Ascending aorta (tissue), 2 donors: ENCODE measurements at regions not wholly inside any gene's neighbourhood (a gene's known extent, or its start where the extent isn't known, plus 50 kb on each side); places are given as distances from the start of the nearest gene placed in this dataset.

Experiments
- DNase-seq, 2 donors: peaks; one replicate each; pipeline ENCODE4 v3.0.0-alpha.2; 2019; ENCODE audit warnings: low spot score in 2 of 2
- H3K27ac ChIP-seq, 2 donors: fragments of 200-600 bp; sonication (generic); one replicate each; pipeline ENCODE4 v1.5.1; 2016 to 2017; ENCODE audit warnings: mild to moderate bottlenecking in 1 of 2
- H3K27me3 ChIP-seq: fragments of 200-600 bp; sonication (generic); one replicate; pipeline ENCODE4 v1.5.1; 2017
- H3K36me3 ChIP-seq, 2 donors: fragments of 200-600 bp; sonication (generic); one replicate each; pipeline ENCODE4 v1.5.1; 2016
- H3K4me1 ChIP-seq, 2 donors: fragments of 200-600 bp; sonication (generic); one replicate each; pipeline ENCODE4 v1.5.1; 2016 to 2017; ENCODE audit warnings: mild to moderate bottlenecking in 1 of 2
- H3K4me3 ChIP-seq, 2 donors: fragments of 200-600 bp; sonication (generic); one replicate each; pipeline ENCODE4 v1.5.1; 2016 to 2017; ENCODE audit warnings: mild to moderate bottlenecking in 1 of 2
- H3K9me3 ChIP-seq, 2 donors: fragments of 200-600 bp; sonication (generic); one replicate each; pipeline ENCODE4 v1.5.1; 2016
- CTCF ChIP-seq, 3 experiments: fragments of 200-600 bp in 2 of 3; fragments of 450-650 bp in 1 of 3; sonication (generic) in 2 of 3; IDR thresholded peaks; one replicate each; pipeline ENCODE4 v1.5.1; 2016 to 2019; ENCODE audit warnings: antibody characterized with exemption in 3 of 3, mild to moderate bottlenecking in 1 of 3, moderate library complexity in 1 of 3
- intact Hi-C: fragments of 100-400 bp; cut with DNase I; formaldehyde crosslinking; loops from one replicate; pipeline ENCODE4 v1.15.1; 2023

GRCh38 chr5:91910247-91910646 is 527.1 kb upstream of the ARRDC3 start:
- DNase-seq: no peak
- H3K4me1 ChIP-seq: no peaks in the 10 kb centered on the region

GRCh38 chr5:91906494-91906893 is 523.4 kb upstream of the ARRDC3 start:
- H3K9me3 ChIP-seq: no peaks in the 10 kb centered on the region
- H3K36me3 ChIP-seq: no peaks in the 10 kb centered on the region
- intact Hi-C loops: no loop called here
- H3K27me3 ChIP-seq: no peaks in the 10 kb centered on the region
- no peak overlapping the region for H3K27ac ChIP-seq
- H3K4me1 ChIP-seq: no peaks in the 10 kb centered on the region
- no peak for DNase-seq
- H3K4me3 ChIP-seq: no peak overlapping the region
- no peak for TF ChIP-seq CTCF (IDR thresholded peaks at IDR 0.05)

More at GRCh38 chr5:91910247-91910646, 527.1 kb upstream of the ARRDC3 start:
- H3K27me3 ChIP-seq: no peaks in the 10 kb centered on the region
- no peak overlapping the region for H3K4me3 ChIP-seq
- intact Hi-C loops: no loop called here
- no peak overlapping the region for H3K27ac ChIP-seq
- no peaks in the 10 kb centered on the region for H3K36me3 ChIP-seq
- no peak for TF ChIP-seq CTCF (IDR thresholded peaks at IDR 0.05)
- no peaks in the 10 kb centered on the region for H3K9me3 ChIP-seq

- no peaks in the 10 kb centered on the region for H3K9me3 ChIP-seq
- H3K4me3 ChIP-seq: no peak overlapping the region
- intact Hi-C loops: no loop called here
- H3K27ac ChIP-seq: no peak overlapping the region
- H3K27me3 ChIP-seq: no peaks in the 10 kb centered on the region
- H3K4me1 ChIP-seq: no peaks in the 10 kb centered on the region
- no peak for DNase-seq
- no peaks in the 10 kb centered on the region for H3K36me3 ChIP-seq
- no peak for TF ChIP-seq CTCF (IDR thresholded peaks at IDR 0.05)
These were observed 522.9 kb upstream of the ARRDC3 start for GRCh38 chr5:91906027-91906426.

GRCh38 chr5:91898898-91899297 is 515.8 kb upstream of the ARRDC3 start:
- intact Hi-C loops: no loop called here
- no peaks in the 10 kb centered on the region for H3K36me3 ChIP-seq
- H3K27ac ChIP-seq: no peak overlapping the region
- H3K4me1 ChIP-seq: no peaks in the 10 kb centered on the region
- TF ChIP-seq CTCF (IDR thresholded peaks at IDR 0.05): no peak
- no peak overlapping the region for H3K4me3 ChIP-seq
- H3K27me3 ChIP-seq: no peaks in the 10 kb centered on the region
- DNase-seq: no peak
- H3K9me3 ChIP-seq: no peaks in the 10 kb centered on the region

- intact Hi-C loops: no loop called here
- Histone ChIP-seq H3K4me3 (no peak overlapping the region), H3K27me3 (no peaks in the 10 kb centered on the region), H3K9me3 (no peaks in the 10 kb centered on the region), H3K27ac (no peak overlapping the region), H3K4me1 (no peaks in the 10 kb centered on the region), H3K36me3 (no peaks in the 10 kb centered on the region)
- no peak for TF ChIP-seq CTCF (IDR thresholded peaks at IDR 0.05)
- no peak for DNase-seq
These were observed 514.9 kb upstream of the ARRDC3 start for GRCh38 chr5:91898019-91898418.

- no peaks in the 10 kb centered on the region for H3K4me1 ChIP-seq
These were observed 505.7 kb upstream of the ARRDC3 start for GRCh38 chr5:91888810-91889209.

More at GRCh38 chr5:91888810-91889209, 505.7 kb upstream of the ARRDC3 start:
- intact Hi-C loops: no loop called here
- Histone ChIP-seq H3K27me3 (no peaks in the 10 kb centered on the region), H3K9me3 (no peaks in the 10 kb centered on the region), H3K4me3 (no peak overlapping the region), H3K27ac (no peak overlapping the region), H3K36me3 (no peaks in the 10 kb centered on the region)
- no peak for DNase-seq
- TF ChIP-seq CTCF (IDR thresholded peaks at IDR 0.05): no peak
